Heart left ventricle (tissue), 13 donors: ENCODE measurements at regions not wholly inside any gene's neighbourhood (a gene's known extent, or its start where the extent isn't known, plus 50 kb on each side); places are given as distances from the start of the nearest gene placed in this dataset.

Experiments
- CTCF ChIP-seq, 12 donors: fragments of 200-600 bp; sonication (generic) in 4 of 12; IDR thresholded peaks; one replicate each; pipeline versions ENCODE4 v1.5.0 to v1.8.0; 2018 to 2022; ENCODE audit warnings: antibody characterized with exemption in 12 of 12, mild to moderate bottlenecking in 5 of 12
- POLR2A ChIP-seq, 2 donors: fragments of 450-650 bp; IDR thresholded peaks; one replicate each; pipeline ENCODE4 v1.6.1; 2017; ENCODE audit warnings: antibody characterized with exemption in 2 of 2, mild to moderate bottlenecking in 2 of 2, moderate library complexity in 2 of 2
- donor health status: ischemic (EF 13 %, LVEDD 7.1; RV severe dilation, severe dysfunction).
- donor health status: DM: no; HTN: yes; CAD: no.
- donor health status: DM: no; HTN: no; CAD: no.
- donor health status: ischemic (EF 25% LVEDD 6.9; RV normal size, moderate dysfunction).
- donor health status: ischemic (EF 25% LVEDD 5.7; RV mildly dilated, moderate dysfunction).
- donor health status: ischemic (EF 35%, LVEDD 5.7; RV mildly dilated, moderate dysfunction).
- donor health status: nonischemic (EF 11% LVEDD 7.7; RV severe dilation, severe dysfunction).
- donor health status: DM: yes; HTN: yes; CAD: no.
- donor health status: PGD.
- donor health status: ischemic (EF 29% LVEDD 5.4; RV normal size, mild dysfunction).
- donor health status: nonischemic (EF 23%, LVEDD 6.1; RV moderate dilation, normal function).

DNA sequence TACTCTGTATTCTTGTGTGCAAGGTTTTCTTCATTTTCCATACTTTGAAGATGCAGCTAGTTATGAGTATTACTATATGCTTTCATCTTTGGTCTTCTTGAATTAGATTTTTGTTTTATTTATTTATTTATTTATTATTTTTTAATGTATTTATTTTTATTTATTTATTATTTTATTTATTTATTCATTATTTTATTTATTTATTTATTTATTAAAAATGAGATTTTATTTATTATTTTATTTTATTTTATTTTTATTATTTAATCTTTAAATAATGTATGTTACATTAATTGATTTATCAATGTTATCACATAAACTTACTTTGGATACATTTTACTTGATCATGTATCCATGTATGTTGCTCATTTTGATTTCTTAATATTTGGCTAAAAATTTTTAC is 132.3 kb upstream of the GALNT13 start:
- TF ChIP-seq CTCF (IDR thresholded peaks at IDR 0.05) (no peak), POLR2A (IDR thresholded peaks at IDR 0.05) (no peak)
